ENCODE measurements at regions not wholly inside any gene's neighbourhood (a gene's known extent, or its start where the extent isn't known, plus 50 kb on each side); places are given as distances from the start of the nearest gene placed in this dataset.

DNA sequence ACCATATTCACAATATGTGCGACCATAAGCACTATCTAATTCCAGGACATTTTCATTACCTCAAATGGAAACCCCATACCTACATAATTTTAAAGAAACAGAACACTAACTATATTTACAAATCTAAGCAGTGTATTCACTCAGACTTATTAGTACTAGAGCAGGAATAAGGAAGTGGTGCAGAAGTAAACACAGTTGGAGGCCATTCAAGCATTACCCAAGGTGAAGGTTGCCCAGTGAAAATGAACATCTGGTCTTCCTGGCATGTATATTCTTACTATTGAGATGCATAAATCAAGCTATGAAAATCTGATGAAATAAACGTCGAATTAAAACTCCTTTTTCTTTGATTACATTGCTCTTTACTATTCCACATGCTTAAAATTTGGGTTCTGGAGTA lies 78.9 kb upstream of the TTC14 start:
- TF ChIP-seq, protein P1, sequence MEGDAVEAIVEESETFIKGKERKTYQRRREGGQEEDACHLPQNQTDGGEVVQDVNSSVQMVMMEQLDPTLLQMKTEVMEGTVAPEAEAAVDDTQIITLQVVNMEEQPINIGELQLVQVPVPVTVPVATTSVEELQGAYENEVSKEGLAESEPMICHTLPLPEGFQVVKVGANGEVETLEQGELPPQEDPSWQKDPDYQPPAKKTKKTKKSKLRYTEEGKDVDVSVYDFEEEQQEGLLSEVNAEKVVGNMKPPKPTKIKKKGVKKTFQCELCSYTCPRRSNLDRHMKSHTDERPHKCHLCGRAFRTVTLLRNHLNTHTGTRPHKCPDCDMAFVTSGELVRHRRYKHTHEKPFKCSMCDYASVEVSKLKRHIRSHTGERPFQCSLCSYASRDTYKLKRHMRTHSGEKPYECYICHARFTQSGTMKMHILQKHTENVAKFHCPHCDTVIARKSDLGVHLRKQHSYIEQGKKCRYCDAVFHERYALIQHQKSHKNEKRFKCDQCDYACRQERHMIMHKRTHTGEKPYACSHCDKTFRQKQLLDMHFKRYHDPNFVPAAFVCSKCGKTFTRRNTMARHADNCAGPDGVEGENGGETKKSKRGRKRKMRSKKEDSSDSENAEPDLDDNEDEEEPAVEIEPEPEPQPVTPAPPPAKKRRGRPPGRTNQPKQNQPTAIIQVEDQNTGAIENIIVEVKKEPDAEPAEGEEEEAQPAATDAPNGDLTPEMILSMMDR (IDR thresholded peaks at IDR 0.05; ENCODE audit: insufficient read depth, low read length, poor library complexity, severe bottlenecking), result no peak

DNA sequence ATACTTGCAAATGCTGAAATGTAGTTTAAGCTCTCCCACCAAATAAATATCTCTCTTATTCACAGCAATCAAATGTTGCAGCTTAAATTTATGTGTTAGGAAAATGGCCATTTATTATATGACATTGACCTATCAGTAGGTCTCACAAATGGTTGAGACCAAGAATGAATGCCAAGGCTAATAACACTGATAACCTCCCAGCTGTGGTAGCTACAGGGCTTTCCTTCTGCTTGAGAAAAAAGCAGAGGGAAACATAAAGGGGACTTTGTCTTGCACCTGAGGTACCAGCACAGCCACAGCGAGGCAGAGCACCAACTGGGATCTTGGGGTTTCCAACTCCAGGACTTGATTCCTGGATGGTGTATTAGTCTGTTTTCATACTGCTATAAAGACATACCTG lies 73.1 kb upstream of the TTC14 start:
- Histone ChIP-seq H3K27me3 (ENCODE audit: control insufficient read depth, insufficient read depth, low read length) (no peaks in the 10 kb centered on the region), H3K4me3 (ENCODE audit: low read depth, low read length) (no peak overlapping the region), H3K36me3 (ENCODE audit: control insufficient read depth, insufficient read depth, low read length) (no peaks in the 10 kb centered on the region)
- no peak for DNase-seq (ENCODE audit: low read depth)
- TF ChIP-seq, protein P1 (IDR thresholded peaks at IDR 0.05; ENCODE audit: insufficient read depth, low read length, poor library complexity, severe bottlenecking), result no peak

More for the DNA sequence above, 78.9 kb upstream of the TTC14 start:
- no peaks in the 10 kb centered on the region for H3K36me3 ChIP-seq (ENCODE audit: control insufficient read depth, insufficient read depth, low read length)
- H3K27me3 ChIP-seq (ENCODE audit: control insufficient read depth, insufficient read depth, low read length), result no peaks in the 10 kb centered on the region
- DNase-seq (ENCODE audit: low read depth), result no peak
- no peak overlapping the region for H3K4me3 ChIP-seq (ENCODE audit: low read depth, low read length)

GRCh38 chr3:180529778-180530177 lies 72.2 kb upstream of the TTC14 start:
- no peaks in the 10 kb centered on the region for H3K27me3 ChIP-seq (ENCODE audit: control insufficient read depth, insufficient read depth, low read length)
- DNase-seq (ENCODE audit: low read depth), result no peak
- H3K36me3 ChIP-seq (ENCODE audit: control insufficient read depth, insufficient read depth, low read length), result no peaks in the 10 kb centered on the region
- no peak overlapping the region for H3K4me3 ChIP-seq (ENCODE audit: low read depth, low read length)
- TF ChIP-seq, protein P1 (IDR thresholded peaks at IDR 0.05; ENCODE audit: insufficient read depth, low read length, poor library complexity, severe bottlenecking), result no peak

GRCh38 chr3:180530276-180530675 lies 71.7 kb upstream of the TTC14 start:
- Histone ChIP-seq H3K4me3 (ENCODE audit: low read depth, low read length) (no peak overlapping the region), H3K27me3 (ENCODE audit: control insufficient read depth, insufficient read depth, low read length) (no peaks in the 10 kb centered on the region), H3K36me3 (ENCODE audit: control insufficient read depth, insufficient read depth, low read length) (no peaks in the 10 kb centered on the region)
- no peak for DNase-seq (ENCODE audit: low read depth)
- TF ChIP-seq, protein P1 (IDR thresholded peaks at IDR 0.05; ENCODE audit: insufficient read depth, low read length, poor library complexity, severe bottlenecking), result no peak

DNA sequence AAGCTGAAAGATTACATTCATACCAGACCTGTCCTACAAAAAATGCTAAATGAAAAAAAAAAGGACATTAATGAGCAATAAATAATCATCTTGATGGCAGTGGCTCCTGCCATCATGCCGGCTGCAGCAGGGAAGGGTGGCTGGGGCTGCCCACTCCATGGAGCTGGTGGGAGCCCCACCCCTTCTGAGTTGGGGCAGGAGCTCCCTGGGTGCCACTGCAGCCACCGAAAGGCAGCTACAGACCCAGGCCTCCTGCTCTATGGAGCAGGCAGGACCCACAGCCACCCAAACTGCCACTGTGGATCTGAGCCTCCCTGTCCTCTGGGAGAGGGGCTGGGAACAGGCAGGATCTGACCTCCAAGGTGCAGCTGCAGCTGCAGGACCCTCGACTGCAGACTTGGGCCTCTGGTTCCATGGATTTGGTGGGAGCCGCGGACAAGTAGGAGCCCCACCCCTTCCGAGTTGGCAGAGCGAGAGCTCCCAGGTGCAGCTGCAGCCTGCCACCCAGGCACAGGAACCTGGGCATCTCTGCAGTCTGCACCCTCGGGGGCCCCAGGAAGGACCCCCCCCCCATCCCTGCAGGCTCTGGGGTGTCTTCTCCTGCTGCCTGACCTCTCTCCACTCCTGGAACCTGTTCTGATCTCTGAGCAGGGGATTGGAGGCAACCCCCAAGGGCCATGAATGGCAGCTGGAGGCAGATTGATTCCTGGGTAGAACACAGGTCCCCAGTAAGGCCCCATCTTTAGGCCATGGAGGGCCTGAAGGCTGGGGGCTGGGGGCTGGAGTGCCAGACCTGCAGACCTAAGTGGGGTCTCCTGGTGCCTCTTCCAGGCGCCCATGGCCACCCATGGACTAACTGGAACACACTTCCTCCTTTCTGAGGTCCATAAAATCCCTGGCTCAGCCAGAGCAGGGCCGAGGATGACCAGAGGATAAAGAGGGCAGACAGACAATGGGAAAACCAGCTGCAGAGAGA lies 70.4 kb upstream of the TTC14 start:
- DNase-seq (ENCODE audit: low read depth), result no peak
- no peaks in the 10 kb centered on the region for H3K36me3 ChIP-seq (ENCODE audit: control insufficient read depth, insufficient read depth, low read length)
- H3K4me3 ChIP-seq (ENCODE audit: low read depth, low read length), result no peak overlapping the region
- H3K27me3 ChIP-seq (ENCODE audit: control insufficient read depth, insufficient read depth, low read length), result no peaks in the 10 kb centered on the region
- TF ChIP-seq, protein P1 (IDR thresholded peaks at IDR 0.05; ENCODE audit: insufficient read depth, low read length, poor library complexity, severe bottlenecking), result no peak

All from kidney epithelial cell (primary cell).